Lung (tissue), 11 donors: ENCODE measurements at regions not wholly inside any gene's neighbourhood (a gene's known extent, or its start where the extent isn't known, plus 50 kb on each side); places are given as distances from the start of the nearest gene placed in this dataset.

ENCODE experiments used
- ATAC-seq: fragments of 200-7000 bp; cut with Tn5 transposase; one replicate; pipeline ENCODE4 v1.9.1; 2020; ENCODE audit warnings: moderate number of reproducible peaks; ENCODE audit not compliant: insufficient read depth, low FRiP score
- DNase-seq, 3 donors: peaks; one replicate each; pipeline ENCODE4 v3.0.0-alpha.2; 2013 to 2017
- H3K27ac ChIP-seq, 2 donors: one replicate each; pipeline ENCODE4 v1.5.1; 2013; ENCODE audit warnings: mild to moderate bottlenecking in 2 of 2, moderate library complexity in 2 of 2, control low read depth in 1 of 2, inconsistent platforms in 1 of 2, low read depth in 1 of 2, low read length in 1 of 2
- H3K27me3 ChIP-seq, 3 donors: one replicate each; pipeline ENCODE4 v1.5.1; 2013; ENCODE audit warnings: low read length in 2 of 3; ENCODE audit not compliant: control insufficient read depth in 3 of 3, insufficient read depth in 3 of 3
- H3K36me3 ChIP-seq, 4 donors: one replicate each; pipeline ENCODE4 v1.5.1; 2013; ENCODE audit warnings: low read length in 4 of 4, mild to moderate bottlenecking in 1 of 4, moderate library complexity in 1 of 4; ENCODE audit not compliant: control insufficient read depth in 4 of 4, insufficient read depth in 4 of 4
- H3K4me1 ChIP-seq, 5 donors: one replicate each; pipeline ENCODE4 v1.5.1; 2013; ENCODE audit warnings: low read length in 5 of 5, mild to moderate bottlenecking in 2 of 5, moderate library complexity in 1 of 5; ENCODE audit not compliant: control insufficient read depth in 5 of 5, insufficient read depth in 5 of 5
- H3K4me3 ChIP-seq: one replicate; pipeline ENCODE4 v1.5.1; 2013; ENCODE audit warnings: mild to moderate bottlenecking, control low read depth, moderate library complexity
- H3K9ac ChIP-seq, 2 donors: one replicate each; pipeline ENCODE4 v1.5.1; 2013; ENCODE audit warnings: low read length in 2 of 2, control low read depth in 1 of 2; ENCODE audit not compliant: insufficient read depth in 1 of 2
- H3K9me3 ChIP-seq, 4 donors: one replicate each; pipeline ENCODE4 v1.5.1; 2013; ENCODE audit warnings: low read length in 3 of 4, mild to moderate bottlenecking in 1 of 4, moderate library complexity in 1 of 4; ENCODE audit not compliant: control insufficient read depth in 4 of 4, insufficient read depth in 3 of 4
- WGBS, 2 donors: extraction: QIAGEN DNeasy Blood & Tissue Kit; methylation state at CpG; one replicate each; pipeline ENCODE4 v1.1.7; 2013; 5-methylcytosine and 5-hydroxymethylcytosine counted together
- TF ChIP-seq, protein P1 (sequence below): IDR thresholded peaks from 2 replicates; pipeline ENCODE4 v1.5.1; 2012; ENCODE audit warnings: mild to moderate bottlenecking; ENCODE audit errors: control extremely low read depth, extremely low read depth
- donor health status: control.
- donor health status: control.
- donor health status: Bipolar disorder and iron deficiency.
- donor health status: healthy.
- donor health status: DM: yes; HTN: yes; CAD: no.

DNA sequence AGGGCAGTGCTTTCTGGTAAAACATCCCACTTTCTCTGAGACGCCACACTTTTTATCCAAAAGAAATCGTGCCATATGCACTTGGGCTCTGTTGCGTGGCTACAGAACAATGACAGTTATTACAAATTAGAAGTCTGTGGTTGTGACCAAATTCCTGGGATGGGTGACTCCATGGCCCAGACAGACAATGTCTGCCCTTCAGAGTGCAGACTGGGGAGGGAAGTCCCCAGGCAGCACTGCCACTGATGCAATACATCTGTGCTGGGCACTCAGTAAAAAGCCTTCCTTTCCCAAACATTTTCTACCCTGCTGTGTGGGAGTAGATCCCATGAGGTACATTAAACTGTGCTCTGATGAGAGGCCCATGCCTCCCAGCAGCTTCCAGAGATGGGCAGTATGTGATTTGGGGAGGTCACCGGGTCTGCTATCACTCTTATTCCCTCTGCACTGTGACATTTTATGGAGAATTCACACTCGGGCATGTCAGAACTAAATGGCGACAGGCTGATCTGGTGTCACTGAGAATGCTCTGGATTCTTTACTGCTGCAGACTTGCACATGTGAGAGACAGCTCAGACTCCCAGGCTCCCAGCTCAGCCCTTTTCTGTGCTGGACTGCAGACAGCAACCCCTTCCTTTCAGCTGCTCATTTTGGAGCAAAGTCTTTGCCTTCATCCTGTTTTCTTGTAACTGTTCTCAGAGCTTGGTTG is 243.5 kb upstream of the ZNF32 start:
- no peaks in the 10 kb centered on the region for H3K9me3 ChIP-seq
- ATAC-seq, result peak; percentile 34
- H3K4me3 ChIP-seq, result no peak overlapping the region
- H3K4me1 ChIP-seq, result peaks cover 0 to 15% (median 8%) of the 10 kb centered on the region in 5 donors
- 74 to 91% methylated on average over 6 of the region's 6 CpGs for WGBS, 2 donors
- H3K9ac ChIP-seq, result no peak overlapping the region
- H3K36me3 ChIP-seq, result no peaks in the 10 kb centered on the region
- H3K27ac ChIP-seq, result no peak overlapping the region
- TF ChIP-seq, protein P1, sequence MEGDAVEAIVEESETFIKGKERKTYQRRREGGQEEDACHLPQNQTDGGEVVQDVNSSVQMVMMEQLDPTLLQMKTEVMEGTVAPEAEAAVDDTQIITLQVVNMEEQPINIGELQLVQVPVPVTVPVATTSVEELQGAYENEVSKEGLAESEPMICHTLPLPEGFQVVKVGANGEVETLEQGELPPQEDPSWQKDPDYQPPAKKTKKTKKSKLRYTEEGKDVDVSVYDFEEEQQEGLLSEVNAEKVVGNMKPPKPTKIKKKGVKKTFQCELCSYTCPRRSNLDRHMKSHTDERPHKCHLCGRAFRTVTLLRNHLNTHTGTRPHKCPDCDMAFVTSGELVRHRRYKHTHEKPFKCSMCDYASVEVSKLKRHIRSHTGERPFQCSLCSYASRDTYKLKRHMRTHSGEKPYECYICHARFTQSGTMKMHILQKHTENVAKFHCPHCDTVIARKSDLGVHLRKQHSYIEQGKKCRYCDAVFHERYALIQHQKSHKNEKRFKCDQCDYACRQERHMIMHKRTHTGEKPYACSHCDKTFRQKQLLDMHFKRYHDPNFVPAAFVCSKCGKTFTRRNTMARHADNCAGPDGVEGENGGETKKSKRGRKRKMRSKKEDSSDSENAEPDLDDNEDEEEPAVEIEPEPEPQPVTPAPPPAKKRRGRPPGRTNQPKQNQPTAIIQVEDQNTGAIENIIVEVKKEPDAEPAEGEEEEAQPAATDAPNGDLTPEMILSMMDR, result no peak
- peak; percentile 46 to 68 (median 57) for DNase-seq
- peaks cover 0 to 3% (median 0%) of the 10 kb centered on the region in 3 donors for H3K27me3 ChIP-seq

DNA sequence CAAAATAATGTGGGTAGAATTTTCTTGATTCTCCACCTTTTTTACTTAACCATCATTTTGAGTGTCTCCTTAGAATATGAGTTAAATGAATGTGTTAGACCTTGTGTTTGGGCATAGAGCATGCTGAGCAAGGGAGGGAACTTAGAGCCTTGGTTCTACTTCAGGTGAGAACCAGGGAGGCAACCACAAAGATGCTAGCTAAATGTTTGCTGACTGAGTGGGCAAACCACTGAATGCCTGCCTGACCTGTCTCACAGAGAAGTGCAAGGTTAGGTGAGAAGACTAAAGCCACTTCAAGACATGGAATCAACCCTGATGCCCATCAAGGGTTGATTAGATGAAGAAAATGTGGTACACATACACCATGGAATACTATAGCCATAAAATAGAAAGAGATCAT is 242.6 kb upstream of the ZNF32 start:
- Histone ChIP-seq H3K4me1 (peaks cover 0 to 15% (median 8%) of the 10 kb centered on the region in 5 donors), H3K36me3 (no peaks in the 10 kb centered on the region), H3K27ac (no peak overlapping the region), H3K9me3 (no peaks in the 10 kb centered on the region), H3K4me3 (no peak overlapping the region), H3K9ac (no peak overlapping the region), H3K27me3 (peaks cover 0 to 3% (median 0%) of the 10 kb centered on the region in 3 donors)
- TF ChIP-seq, protein P1, result no peak
- DNase-seq (no peak), ATAC-seq (no peak)

DNA sequence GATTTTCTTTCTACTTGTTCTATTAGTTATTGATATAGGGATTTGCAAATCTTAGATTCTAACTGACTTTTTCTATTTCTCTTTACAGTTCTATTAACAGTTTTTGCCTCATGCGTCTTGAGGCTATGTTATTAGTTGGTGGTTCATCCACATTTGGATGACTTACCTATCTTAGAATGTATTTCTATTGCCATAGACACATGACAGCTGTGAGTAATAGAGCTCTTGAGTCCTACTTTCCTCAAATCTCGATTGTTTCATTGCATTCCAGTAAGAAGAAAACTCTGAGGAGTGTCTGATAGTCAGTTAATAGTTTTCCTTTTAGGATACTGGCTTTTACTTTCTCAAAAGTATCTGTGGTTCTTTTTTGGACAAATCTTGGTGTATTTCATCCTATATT is 241.4 kb upstream of the ZNF32 start:
- Histone ChIP-seq H3K27ac (no peak overlapping the region), H3K4me1 (peaks cover 0 to 15% (median 8%) of the 10 kb centered on the region in 5 donors), H3K36me3 (no peaks in the 10 kb centered on the region), H3K9me3 (no peaks in the 10 kb centered on the region), H3K9ac (no peak overlapping the region), H3K4me3 (no peak overlapping the region), H3K27me3 (peaks cover 0 to 3% (median 0%) of the 10 kb centered on the region in 3 donors)
- DNase-seq (no peak), ATAC-seq (no peak)
- 77 to 94% methylated on average over 2 of the region's 2 CpGs for WGBS, 2 donors
- TF ChIP-seq, protein P1, result no peak

DNA sequence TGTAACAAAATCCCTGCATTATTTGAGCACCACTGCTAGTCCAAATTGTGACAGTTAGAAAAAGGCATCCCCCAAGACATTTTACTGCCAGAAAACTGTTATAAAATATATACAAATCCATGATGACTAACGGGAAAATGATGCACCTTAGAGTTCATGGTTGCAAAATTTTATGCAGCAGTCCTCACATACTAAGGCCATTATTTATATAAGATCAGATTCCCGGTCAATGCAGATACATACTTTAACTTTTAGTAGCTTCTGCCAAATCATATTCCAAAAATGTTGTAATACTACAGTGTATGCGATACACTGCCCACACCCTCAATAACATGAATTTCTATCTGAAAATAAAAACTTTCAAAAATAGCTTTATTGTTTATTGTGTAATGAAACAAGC is 239.9 kb upstream of the ZNF32 start:
- Histone ChIP-seq H3K4me1 (peaks cover 0 to 15% (median 8%) of the 10 kb centered on the region in 5 donors), H3K36me3 (no peaks in the 10 kb centered on the region), H3K9me3 (no peaks in the 10 kb centered on the region), H3K27me3 (no peaks in the 10 kb centered on the region), H3K9ac (no peak overlapping the region), H3K27ac (no peak overlapping the region), H3K4me3 (no peak overlapping the region)
- 75 to 82% methylated on average over 3 of the region's 3 CpGs for WGBS, 2 donors
- TF ChIP-seq, protein P1, result no peak
- peak in 1 of 3 donors; percentile 34 for DNase-seq
- ATAC-seq, result no peak
